GM19455 (cell line): ENCODE measurements at regions not wholly inside any gene's neighbourhood (a gene's known extent, or its start where the extent isn't known, plus 50 kb on each side); places are given as distances from the start of the nearest gene placed in this dataset.
A peak's percentile ranks its signal among the peaks of the same experiment; 100 is the strongest.

Experiments
- ATAC-seq: cut with Tn5 transposase; IDR thresholded peaks from one replicate; pipeline ENCODE4 v1.9.1; 2021; ENCODE audit not compliant: unreplicated experiment

GRCh38 chr2:17306706-17307105 lies 211.5 kb downstream of the RAD51AP2 start:
- no peak for ATAC-seq

GRCh38 chr2:17306219-17306618 lies 212.0 kb downstream of the RAD51AP2 start:
- no peak for ATAC-seq

- ATAC-seq, result no peak
Measured at GRCh38 chr2:17303521-17303920, 214.7 kb downstream of the RAD51AP2 start.

GRCh38 chr2:17303054-17303453 lies 215.2 kb downstream of the RAD51AP2 start:
- ATAC-seq, result no peak

GRCh38 chr2:17302281-17302680 lies 216.0 kb downstream of the RAD51AP2 start:
- ATAC-seq, result no peak

- ATAC-seq, result no peak
Measured at GRCh38 chr2:17301437-17301836, 216.8 kb downstream of the RAD51AP2 start.

GRCh38 chr2:17299891-17300540 lies 218.2 kb downstream of the RAD51AP2 start:
- no peak for ATAC-seq

GRCh38 chr2:17298453-17298852 lies 219.8 kb downstream of the RAD51AP2 start:
- ATAC-seq, result no peak

- no peak for ATAC-seq
Measured at GRCh38 chr2:17296686-17297085, 221.6 kb downstream of the RAD51AP2 start.

- no peak for ATAC-seq
Measured at GRCh38 chr2:17289669-17290068, 228.6 kb downstream of the RAD51AP2 start.

- ATAC-seq, result no peak
Measured at GRCh38 chr2:17287183-17287582, 231.1 kb downstream of the RAD51AP2 start.

GRCh38 chr2:17282826-17283225 lies 235.4 kb downstream of the RAD51AP2 start:
- ATAC-seq, result no peak

GRCh38 chr2:17282245-17282644 lies 236.0 kb downstream of the RAD51AP2 start:
- ATAC-seq, result no peak

GRCh38 chr2:17276220-17276619 lies 242.0 kb downstream of the RAD51AP2 start:
- ATAC-seq, result no peak

GRCh38 chr2:17272652-17273525 lies 245.4 kb downstream of the RAD51AP2 start:
- ATAC-seq, result peak; percentile 77

- no peak for ATAC-seq
Measured at GRCh38 chr2:17272170-17272569, 246.1 kb downstream of the RAD51AP2 start.

- no peak for ATAC-seq
Measured at GRCh38 chr2:17271416-17271815, 246.8 kb downstream of the RAD51AP2 start.

- no peak for ATAC-seq
Measured at GRCh38 chr2:17270894-17271293, 247.3 kb downstream of the RAD51AP2 start.

GRCh38 chr2:17263570-17263968 lies 254.7 kb downstream of the RAD51AP2 start:
- no peak for ATAC-seq

GRCh38 chr2:17262854-17263569 lies 255.2 kb downstream of the RAD51AP2 start:
- ATAC-seq, result no peak

- ATAC-seq, result no peak
Measured at GRCh38 chr2:17259613-17260012, 258.6 kb downstream of the RAD51AP2 start.

- ATAC-seq, result no peak
Measured at GRCh38 chr2:17258861-17259260, 259.4 kb downstream of the RAD51AP2 start.
